GM12878 (cell line): ENCODE measurements at regions not wholly inside any gene's neighbourhood (a gene's known extent, or its start where the extent isn't known, plus 50 kb on each side); places are given as distances from the start of the nearest gene placed in this dataset.

Experiments used
- ATAC-seq: fragments of 200-7000 bp; cut with Tn5 transposase; 3 replicates; pipeline ENCODE4 v1.9.1; 2020; ENCODE audit warnings: mild to moderate bottlenecking, moderate library complexity
- BruUV-seq: library from RNA; stranded (reverse); fragments of 400-500 nt; replicated peaks from 2 replicates; lab custom pipeline; 2021; lab: Mats Ljungman, UMichigan
- CTCF ChIA-PET: fragments of 300-600 bp; sonication (Branson Sonifier 250); formaldehyde crosslinking; extraction: SDS; loops from one replicate; lab custom pipeline; 2021; ENCODE audit warnings: inconsistent platforms; lab: Yijun Ruan, JAX
- POLR2A ChIA-PET: fragments of 350-600 bp; formaldehyde crosslinking; extraction: SDS; loops from one replicate; lab custom pipeline; 2021; ENCODE audit warnings: inconsistent platforms; lab: Charles Lee
- RAD21 ChIA-PET: fragments of 300-600 bp; sonication (Branson Sonifier 250); formaldehyde crosslinking; loops from one replicate; lab custom pipeline; 2023; ENCODE audit warnings: antibody characterized with exemption; ENCODE audit not compliant: unreplicated experiment; lab: Charles Lee
- SMC1A ChIA-PET: fragments of 300-600 bp; sonication (Branson Sonifier 250); formaldehyde crosslinking; loops from one replicate; lab custom pipeline; 2023; ENCODE audit not compliant: unreplicated experiment, uncharacterized antibody; lab: Charles Lee
- DNase-seq: peaks from one replicate; pipeline ENCODE4 v3.0.0-alpha.2; 2011; ENCODE audit warnings: low read depth, low spot score
- FAIRE-seq: peaks from 3 replicates; lab custom pipeline; 2011; peaks lifted over from hg19 to GRCh38; lab: Jason Lieb, UNC
- H2AFZ ChIP-seq: 2 replicates; pipeline ENCODE4 v1.6.0; 2011; ENCODE audit warnings: low read depth, low read length, control low read depth; ENCODE audit not compliant: control insufficient read depth
- H3K27ac ChIP-seq: 2 replicates; pipeline ENCODE4 v1.5.1; 2011; ENCODE audit warnings: control low read depth; ENCODE audit not compliant: control insufficient read depth, insufficient read depth
- H3K27me3 ChIP-seq, 2 experiments: replicated peaks in 1 of 2; 2 replicates each; pipeline versions ENCODE4 v1.6.0 to v1.6.1; 2011; ENCODE audit warnings: low read length in 1 of 2; ENCODE audit not compliant: control insufficient read depth in 2 of 2, insufficient read depth in 2 of 2
- H3K36me3 ChIP-seq, 2 experiments: 2 replicates each; pipeline ENCODE4 v1.5.1; 2011; ENCODE audit warnings: low read length in 1 of 2; ENCODE audit not compliant: control insufficient read depth in 2 of 2, insufficient read depth in 2 of 2
- H3K4me1 ChIP-seq: 2 replicates; pipeline ENCODE4 v1.6.1; 2011; ENCODE audit warnings: mild to moderate bottlenecking, low read length, moderate library complexity, mixed read lengths; ENCODE audit not compliant: control insufficient read depth, insufficient read depth
- H3K4me2 ChIP-seq: 2 replicates; pipeline ENCODE4 v1.6.0; 2011; ENCODE audit warnings: control low read depth; ENCODE audit not compliant: control insufficient read depth, insufficient read depth
- H3K4me3 ChIP-seq: fragments of 200-600 bp; sonication (generic); 2 replicates; pipeline ENCODE4 v1.5.1; 2016
- H3K79me2 ChIP-seq: 2 replicates; pipeline ENCODE4 v1.6.0; 2011; ENCODE audit warnings: low read length; ENCODE audit not compliant: control insufficient read depth, insufficient read depth
- H3K9ac ChIP-seq: 2 replicates; pipeline ENCODE4 v1.8.0; 2011; ENCODE audit warnings: low read length, control low read depth, mixed read lengths; ENCODE audit not compliant: control insufficient read depth, insufficient read depth
- H3K9me3 ChIP-seq: replicated peaks from 3 replicates; pipeline ENCODE4 v1.5.1; 2011; ENCODE audit warnings: mild to moderate bottlenecking, low read length; ENCODE audit not compliant: control insufficient read depth, insufficient read depth
- H4K20me1 ChIP-seq: 2 replicates; pipeline ENCODE4 v1.6.0; 2011; ENCODE audit not compliant: control insufficient read depth, insufficient read depth
- ASH2L ChIP-seq: fragments of 300-600, 200-600 bp; sonication (generic); IDR thresholded peaks from 2 replicates; pipeline ENCODE4 v1.6.1; 2017; ENCODE audit warnings: low read depth, mild to moderate bottlenecking, borderline replicate concordance
- EGR1 ChIP-seq, 2 experiments: IDR thresholded peaks; 1 replicate in 1 of 2; 2 replicates in 1 of 2; pipeline ENCODE4 v1.6.1; 2011 to 2012; ENCODE audit warnings: low read depth in 2 of 2, low read length in 2 of 2, borderline replicate concordance in 1 of 2, mild to moderate bottlenecking in 1 of 2, moderate library complexity in 1 of 2
- ETV6 ChIP-seq, 2 experiments: fragments of 450-650 bp in 1 of 2; IDR thresholded peaks in 1 of 2; conservative IDR thresholded peaks in 1 of 2; 2 replicates each; pipeline ENCODE4 v1.6.1; 2014; ENCODE audit warnings: antibody characterized with exemption in 1 of 2, borderline replicate concordance in 1 of 2, low read depth in 1 of 2, mild to moderate bottlenecking in 1 of 2, moderate library complexity in 1 of 2
- HCFC1 ChIP-seq: fragments of 150-350 bp; IDR thresholded peaks from 2 replicates; pipeline ENCODE4 v1.6.1; 2014; ENCODE audit warnings: low read length
- JUND ChIP-seq: IDR thresholded peaks from 2 replicates; pipeline ENCODE4 v1.6.1; 2012; ENCODE audit warnings: low read depth, mild to moderate bottlenecking, low read length, improper control_type of control experiment, moderate library complexity
- NFIC ChIP-seq: IDR thresholded peaks from 2 replicates; pipeline ENCODE4 v1.6.1; 2012; ENCODE audit warnings: low read depth, mild to moderate bottlenecking, inconsistent platforms, low read length, moderate library complexity
- NFYA ChIP-seq: IDR thresholded peaks from 2 replicates; pipeline ENCODE4 v1.6.1; 2011; ENCODE audit warnings: low read depth, mild to moderate bottlenecking, low read length, improper control_type of control experiment, borderline replicate concordance
- PAX5 ChIP-seq: IDR thresholded peaks from 2 replicates; pipeline ENCODE4 v1.6.1; 2011; ENCODE audit warnings: low read depth, low read length, borderline replicate concordance
- SREBF2 ChIP-seq: IDR thresholded peaks from 2 replicates; pipeline ENCODE4 v1.6.1; 2012; ENCODE audit warnings: mild to moderate bottlenecking, low read length
- SUPT20H ChIP-seq: IDR thresholded peaks from 2 replicates; pipeline ENCODE4 v1.6.1; 2011; ENCODE audit warnings: low read depth, mild to moderate bottlenecking, low read length, moderate library complexity, borderline replicate concordance; ENCODE audit not compliant: control insufficient read depth
- whole genome bisulfite sequencing: methylation state at CpG from one replicate; pipeline ENCODE4 v1.1.6; 2016; ENCODE audit warnings: low lambda C conversion rate; ENCODE audit not compliant: insufficient replicate concordance, insufficient coverage; ENCODE audit errors: missing lambda C conversion rate; 5-methylcytosine and 5-hydroxymethylcytosine counted together
- in situ Hi-C: fragments of 300-500 bp; cut with MboI; formaldehyde crosslinking; loops from 9 replicates; pipeline ENCODE4 v1.14.3; 2018; ENCODE audit warnings: mixed read lengths
- intact Hi-C: fragments of 100-400 bp; cut with micrococcal nuclease; formaldehyde crosslinking; loops from one replicate; pipeline ENCODE4 v1.14.2; 2022; ENCODE audit not compliant: unreplicated experiment
- TF ChIP-seq, protein P1 (sequence below): fragments of 450-650 bp; IDR thresholded peaks from 2 replicates; pipeline ENCODE4 v1.6.1; 2017; ENCODE audit warnings: mild to moderate bottlenecking

GRCh38 chr4:141499261-141499853 is 137.0 kb upstream of the IL15 start:
- in situ Hi-C loops (no loop called here), intact Hi-C loops (loop anchor here (2.0 to 5.0 kb wide), 2 partner anchors 138 to 193 kb away; partner anchors contain the start of gene IL15)
- RAD21 ChIA-PET = no interaction called here
- no TSS peak for BruUV-seq
- Histone ChIP-seq H4K20me1 (no peaks in the 10 kb centered on the region), H3K27me3 (no peaks in the 10 kb centered on the region), H3K36me3 (no peaks in the 10 kb centered on the region), H3K4me1 (0 out of 2 replicates have a peak, but pooled peaks cover 4% of the 10 kb centered on the region), H3K9ac (no peak overlapping the region), H3K27ac (no peak overlapping the region), H3K9me3 (no peaks in the 10 kb centered on the region), H3K4me2 (no peak overlapping the region), H2AFZ (no peak overlapping the region; the same call in 1 of the 2 replicates), H3K4me3 (no peak overlapping the region), H3K79me2 (no peaks in the 10 kb centered on the region)
- DNase-seq (no peak), ATAC-seq (no peak), FAIRE-seq (no peak)
- SMC1A ChIA-PET = interaction anchor here (1.6 to 1.8 kb wide), 2 partner anchors 13 to 163 kb away, joined by 3 to 5 read pairs; no protein-coding TSS in a partner anchor
- WGBS = 31% methylated on average over 3 of the region's 3 CpGs
- TF ChIP-seq NFIC (no peak), NFYA (no peak), PAX5 (no peak), ASH2L (no peak), HCFC1 (no peak), JUND (no peak), EGR1 (IDR thresholded peaks at IDR 0.05; ENCODE audit: borderline replicate concordance in 1 of 2, low read depth in 2 of 2, low read length in 2 of 2) (no peak), ETV6 (conservative IDR thresholded peaks at IDR 0.05 in 1 of 2, IDR thresholded peaks at IDR 0.05 in 1 of 2; ENCODE audit: borderline replicate concordance in 1 of 2, low read depth in 1 of 2) (no peak), SUPT20H (no peak), SREBF2 (no peak)
- TF ChIP-seq, protein P1, sequence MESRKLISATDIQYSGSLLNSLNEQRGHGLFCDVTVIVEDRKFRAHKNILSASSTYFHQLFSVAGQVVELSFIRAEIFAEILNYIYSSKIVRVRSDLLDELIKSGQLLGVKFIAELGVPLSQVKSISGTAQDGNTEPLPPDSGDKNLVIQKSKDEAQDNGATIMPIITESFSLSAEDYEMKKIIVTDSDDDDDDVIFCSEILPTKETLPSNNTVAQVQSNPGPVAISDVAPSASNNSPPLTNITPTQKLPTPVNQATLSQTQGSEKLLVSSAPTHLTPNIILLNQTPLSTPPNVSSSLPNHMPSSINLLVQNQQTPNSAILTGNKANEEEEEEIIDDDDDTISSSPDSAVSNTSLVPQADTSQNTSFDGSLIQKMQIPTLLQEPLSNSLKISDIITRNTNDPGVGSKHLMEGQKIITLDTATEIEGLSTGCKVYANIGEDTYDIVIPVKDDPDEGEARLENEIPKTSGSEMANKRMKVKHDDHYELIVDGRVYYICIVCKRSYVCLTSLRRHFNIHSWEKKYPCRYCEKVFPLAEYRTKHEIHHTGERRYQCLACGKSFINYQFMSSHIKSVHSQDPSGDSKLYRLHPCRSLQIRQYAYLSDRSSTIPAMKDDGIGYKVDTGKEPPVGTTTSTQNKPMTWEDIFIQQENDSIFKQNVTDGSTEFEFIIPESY = no peak
- POLR2A ChIA-PET = no interaction called here
- CTCF ChIA-PET = no interaction called here
